ENCODE measurements at regions not wholly inside any gene's neighbourhood (a gene's known extent, or its start where the extent isn't known, plus 50 kb on each side); places are given as distances from the start of the nearest gene placed in this dataset.

GRCh38 chr2:104584393-104584792 is 269.5 kb upstream of the POU3F3 start:
- TF ChIP-seq POLR2A (IDR thresholded peaks at IDR 0.05; ENCODE audit: low read length) (no peak), GATA1 (IDR thresholded peaks at IDR 0.05; ENCODE audit: low read depth, low read length) (no peak)
